PC-9 (cell line): ENCODE measurements at regions not wholly inside any gene's neighbourhood (a gene's known extent, or its start where the extent isn't known, plus 50 kb on each side); places are given as distances from the start of the nearest gene placed in this dataset.

ENCODE experiments used
- BruUV-seq: library from RNA; stranded (reverse); fragments of 400-500 nt; replicated peaks from 2 replicates; lab custom pipeline; 2021; lab: Mats Ljungman, UMichigan
- CTCF ChIA-PET: fragments of 300-600 bp; sonication (Branson Sonifier 250); formaldehyde crosslinking; loops from one replicate; lab custom pipeline; 2022; ENCODE audit warnings: antibody characterized with exemption; lab: Charles Lee
- POLR2A ChIA-PET: fragments of 300-600 bp; sonication (Branson Sonifier 250); formaldehyde crosslinking; loops from one replicate; lab custom pipeline; 2022; ENCODE audit warnings: antibody characterized with exemption; ENCODE audit not compliant: unreplicated experiment; lab: Charles Lee
- DNase-seq, 2 experiments: peaks; one replicate each; pipeline versions ENCODE4 v3.0.0 to v3.0.0-alpha.2; 2015 to 2022; ENCODE audit warnings: mixed read lengths in 1 of 2
- H2AFZ ChIP-seq: fragments of 200-600 bp; sonication (generic); 2 replicates; pipeline ENCODE4 v1.8.1; 2017; ENCODE audit warnings: antibody characterized with exemption
- H3F3A ChIP-seq: fragments of 200-600 bp; sonication (generic); 2 replicates; pipeline ENCODE4 v1.8.1; 2017; ENCODE audit warnings: antibody characterized with exemption, mild to moderate bottlenecking, low read depth; ENCODE audit not compliant: insufficient read depth
- H3K27ac ChIP-seq: fragments of 200-600 bp; sonication (generic); 2 replicates; pipeline ENCODE4 v1.6.1; 2016; ENCODE audit warnings: mixed run types
- H3K27me3 ChIP-seq: fragments of 200-600 bp; sonication (generic); 2 replicates; pipeline ENCODE4 v1.6.1; 2016; ENCODE audit warnings: low read depth, mixed run types; ENCODE audit not compliant: insufficient read depth
- H3K36me3 ChIP-seq: fragments of 200-600 bp; sonication (generic); 2 replicates; pipeline ENCODE4 v1.6.1; 2016; ENCODE audit warnings: low read depth, mixed run types
- H3K4me1 ChIP-seq: fragments of 200-600 bp; sonication (generic); replicated peaks from 2 replicates; pipeline ENCODE4 v1.6.1; 2016; ENCODE audit warnings: mixed run types; ENCODE audit not compliant: insufficient read depth
- H3K4me2 ChIP-seq: fragments of 200-600 bp; sonication (generic); 2 replicates; pipeline ENCODE4 v1.6.1; 2017; ENCODE audit warnings: mixed run types
- H3K4me3 ChIP-seq: fragments of 200-600 bp; sonication (generic); 2 replicates; pipeline ENCODE4 v1.6.1; 2016; ENCODE audit warnings: mixed run types
- H3K79me2 ChIP-seq: fragments of 200-600 bp; sonication (generic); 2 replicates; pipeline ENCODE4 v1.6.1; 2017; ENCODE audit warnings: low read depth, mixed run types
- H3K9me2 ChIP-seq: fragments of 200-600 bp; sonication (generic); 2 replicates; pipeline ENCODE4 v1.8.1; 2017; ENCODE audit warnings: mild to moderate bottlenecking; ENCODE audit not compliant: insufficient read depth
- H3K9me3 ChIP-seq: fragments of 200-600 bp; sonication (generic); 2 replicates; pipeline ENCODE4 v1.8.1; 2016; ENCODE audit warnings: low read depth; ENCODE audit not compliant: insufficient read depth
- H4K20me1 ChIP-seq: fragments of 200-600 bp; sonication (generic); 2 replicates; pipeline ENCODE4 v1.8.1; 2017; ENCODE audit not compliant: insufficient read depth
- EZH2 ChIP-seq: fragments of 200-600 bp; sonication (generic); IDR thresholded peaks from 2 replicates; pipeline ENCODE4 v1.8.0; 2017; ENCODE audit warnings: antibody characterized with exemption, low read depth
- intact Hi-C: fragments of 100-400 bp; cut with micrococcal nuclease; formaldehyde crosslinking; loops from one replicate; pipeline ENCODE4 v1.10.0; 2022; ENCODE audit not compliant: unreplicated experiment
- TF ChIP-seq, protein P1 (sequence below): fragments of 200-600 bp; sonication (generic); conservative IDR thresholded peaks from 2 replicates; pipeline ENCODE4 v1.6.1; 2017; ENCODE audit warnings: mixed run types, antibody characterized with exemption, mild to moderate bottlenecking, moderate library complexity

DNA sequence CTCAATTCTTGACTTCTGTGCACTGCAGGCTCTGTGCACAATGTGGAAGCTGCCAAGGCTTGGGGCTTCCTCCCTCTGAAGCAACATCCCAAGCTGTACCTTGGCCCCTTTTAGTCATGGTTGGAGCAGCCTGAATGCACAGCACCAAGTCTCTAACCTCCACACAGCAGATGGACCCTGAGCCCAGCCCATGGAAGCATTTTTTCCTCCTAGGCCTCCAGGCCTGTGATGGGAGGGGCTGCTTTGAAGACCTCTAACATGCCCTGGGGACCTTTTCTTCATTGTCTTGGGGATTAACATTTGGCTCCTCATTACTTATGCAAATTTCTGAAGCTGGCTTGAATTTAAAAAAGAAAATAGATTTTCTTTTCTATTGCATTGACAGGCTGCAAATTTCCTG, 385.8 kb downstream of the LRRC70 start:
- Histone ChIP-seq H3K4me1 (no peaks in the 10 kb centered on the region), H3F3A (no peaks in the 10 kb centered on the region), H3K4me3 (no peak overlapping the region), H3K27me3 (no peaks in the 10 kb centered on the region), H3K9me3 (no peaks in the 10 kb centered on the region; the same call in 1 of the 2 replicates), H2AFZ (no peak overlapping the region), H3K9me2 (no peaks in the 10 kb centered on the region; the same call in 1 of the 2 replicates), H3K36me3 (no peaks in the 10 kb centered on the region), H3K4me2 (no peak overlapping the region), H3K27ac (no peak overlapping the region), H4K20me1 (no peaks in the 10 kb centered on the region), H3K79me2 (no peaks in the 10 kb centered on the region)
- TF ChIP-seq, protein P1, sequence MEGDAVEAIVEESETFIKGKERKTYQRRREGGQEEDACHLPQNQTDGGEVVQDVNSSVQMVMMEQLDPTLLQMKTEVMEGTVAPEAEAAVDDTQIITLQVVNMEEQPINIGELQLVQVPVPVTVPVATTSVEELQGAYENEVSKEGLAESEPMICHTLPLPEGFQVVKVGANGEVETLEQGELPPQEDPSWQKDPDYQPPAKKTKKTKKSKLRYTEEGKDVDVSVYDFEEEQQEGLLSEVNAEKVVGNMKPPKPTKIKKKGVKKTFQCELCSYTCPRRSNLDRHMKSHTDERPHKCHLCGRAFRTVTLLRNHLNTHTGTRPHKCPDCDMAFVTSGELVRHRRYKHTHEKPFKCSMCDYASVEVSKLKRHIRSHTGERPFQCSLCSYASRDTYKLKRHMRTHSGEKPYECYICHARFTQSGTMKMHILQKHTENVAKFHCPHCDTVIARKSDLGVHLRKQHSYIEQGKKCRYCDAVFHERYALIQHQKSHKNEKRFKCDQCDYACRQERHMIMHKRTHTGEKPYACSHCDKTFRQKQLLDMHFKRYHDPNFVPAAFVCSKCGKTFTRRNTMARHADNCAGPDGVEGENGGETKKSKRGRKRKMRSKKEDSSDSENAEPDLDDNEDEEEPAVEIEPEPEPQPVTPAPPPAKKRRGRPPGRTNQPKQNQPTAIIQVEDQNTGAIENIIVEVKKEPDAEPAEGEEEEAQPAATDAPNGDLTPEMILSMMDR: no peak
- TF ChIP-seq EZH2: no peak
- CTCF ChIA-PET: no interaction called here
- BruUV-seq: no TSS peak
- intact Hi-C loops: no loop called here
- POLR2A ChIA-PET: no interaction called here
- no peak for DNase-seq

DNA sequence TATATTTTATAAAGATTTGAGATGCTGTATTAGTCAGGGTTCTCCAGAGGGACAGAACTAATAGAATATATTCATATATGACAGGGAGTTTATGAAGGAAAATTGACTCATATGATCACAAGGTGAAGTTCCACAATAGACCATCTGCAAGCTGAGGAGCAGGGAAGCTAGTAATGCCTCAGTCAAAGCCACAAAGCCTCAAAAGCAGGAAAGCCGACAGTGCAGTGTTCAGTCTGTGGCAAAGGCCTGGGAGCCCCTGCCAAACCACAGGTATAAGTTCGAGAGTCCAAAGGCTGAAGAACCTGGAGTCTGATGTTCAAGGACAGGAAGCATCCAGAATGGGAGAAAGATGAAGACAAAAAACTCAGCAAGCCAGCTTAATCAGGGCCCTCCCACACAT, 382.2 kb downstream of the LRRC70 start:
- Histone ChIP-seq H3K4me3 (no peak overlapping the region), H3K27me3 (no peaks in the 10 kb centered on the region), H3K9me3 (no peaks in the 10 kb centered on the region; the same call in 1 of the 2 replicates), H4K20me1 (no peaks in the 10 kb centered on the region), H3K79me2 (no peaks in the 10 kb centered on the region), H3K36me3 (no peaks in the 10 kb centered on the region), H3K4me2 (no peak overlapping the region), H3K4me1 (no peaks in the 10 kb centered on the region), H2AFZ (no peak overlapping the region), H3F3A (no peaks in the 10 kb centered on the region), H3K27ac (no peak overlapping the region), H3K9me2 (no peaks in the 10 kb centered on the region)
- no TSS peak for BruUV-seq
- intact Hi-C loops: no loop called here
- DNase-seq: no peak
- ChIA-PET POLR2A (no interaction called here), CTCF (no interaction called here)
- TF ChIP-seq, protein P1: no peak
- TF ChIP-seq EZH2: no peak

DNA sequence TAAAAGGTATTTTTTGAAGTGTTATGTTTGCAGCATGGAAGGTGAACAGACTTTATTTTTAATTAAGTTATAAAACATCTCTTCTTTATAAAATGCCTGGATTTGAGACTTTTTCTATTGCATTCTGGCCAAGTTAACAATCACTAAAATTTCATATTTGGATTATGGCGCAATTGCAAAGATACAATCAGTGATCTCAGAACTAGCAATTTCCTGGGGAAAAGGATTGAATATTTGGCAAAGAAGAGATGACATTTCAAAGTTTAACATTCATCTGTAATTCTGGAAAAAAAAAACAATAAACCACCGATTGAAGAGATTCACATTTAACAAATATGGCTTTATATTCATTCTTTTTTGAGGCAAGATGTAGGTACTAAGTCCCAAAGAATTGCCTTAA, 378.0 kb downstream of the LRRC70 start:
- Histone ChIP-seq H3K4me2 (no peak overlapping the region), H3K79me2 (no peaks in the 10 kb centered on the region), H3K4me3 (no peak overlapping the region), H2AFZ (no peak overlapping the region), H3K4me1 (no peaks in the 10 kb centered on the region), H3F3A (no peaks in the 10 kb centered on the region), H3K9me2 (no peaks in the 10 kb centered on the region), H3K36me3 (no peaks in the 10 kb centered on the region), H3K27ac (no peak overlapping the region), H3K27me3 (no peaks in the 10 kb centered on the region), H3K9me3 (no peaks in the 10 kb centered on the region; the same call in 1 of the 2 replicates), H4K20me1 (no peaks in the 10 kb centered on the region)
- no peak for DNase-seq
- CTCF ChIA-PET: no interaction called here
- TF ChIP-seq, protein P1: no peak
- TF ChIP-seq EZH2: no peak
- POLR2A ChIA-PET: no interaction called here
- no TSS peak for BruUV-seq
- intact Hi-C loops: no loop called here
